ENCODE measurements at regions not wholly inside any gene's neighbourhood (a gene's known extent, or its start where the extent isn't known, plus 50 kb on each side); places are given as distances from the start of the nearest gene placed in this dataset.

- TF ChIP-seq POLR2AphosphoS5 (IDR thresholded peaks at IDR 0.05; ENCODE audit: insufficient read depth, low read depth, low read length) (no peak), EZH2 (IDR thresholded peaks at IDR 0.05; ENCODE audit: borderline replicate concordance, low read depth, low read length, severe bottlenecking) (no peak), CTCF (IDR thresholded peaks at IDR 0.05; ENCODE audit: extremely low read depth in 1 of 2, insufficient read depth in 1 of 2, low read depth in 1 of 2, low read length in 2 of 2) (no peak), POLR2A (IDR thresholded peaks at IDR 0.05; ENCODE audit: low read depth, low read length) (no peak), JUN (IDR thresholded peaks at IDR 0.05; ENCODE audit: borderline replicate concordance, insufficient read depth, insufficient read length, low read depth) (no peak), MAX (IDR thresholded peaks at IDR 0.05; ENCODE audit: insufficient read depth, insufficient read length) (no peak), FOS (IDR thresholded peaks at IDR 0.05; ENCODE audit: borderline replicate concordance, insufficient read depth, low read length) (no peak)
Observed at GRCh38 chr11:128116885-128117284, 470.5 kb downstream of the ETS1 start.

Measured in endothelial cell of umbilical vein (primary cell).